ENCODE measurements at regions not wholly inside any gene's neighbourhood (a gene's known extent, or its start where the extent isn't known, plus 50 kb on each side); places are given as distances from the start of the nearest gene placed in this dataset.

DNA sequence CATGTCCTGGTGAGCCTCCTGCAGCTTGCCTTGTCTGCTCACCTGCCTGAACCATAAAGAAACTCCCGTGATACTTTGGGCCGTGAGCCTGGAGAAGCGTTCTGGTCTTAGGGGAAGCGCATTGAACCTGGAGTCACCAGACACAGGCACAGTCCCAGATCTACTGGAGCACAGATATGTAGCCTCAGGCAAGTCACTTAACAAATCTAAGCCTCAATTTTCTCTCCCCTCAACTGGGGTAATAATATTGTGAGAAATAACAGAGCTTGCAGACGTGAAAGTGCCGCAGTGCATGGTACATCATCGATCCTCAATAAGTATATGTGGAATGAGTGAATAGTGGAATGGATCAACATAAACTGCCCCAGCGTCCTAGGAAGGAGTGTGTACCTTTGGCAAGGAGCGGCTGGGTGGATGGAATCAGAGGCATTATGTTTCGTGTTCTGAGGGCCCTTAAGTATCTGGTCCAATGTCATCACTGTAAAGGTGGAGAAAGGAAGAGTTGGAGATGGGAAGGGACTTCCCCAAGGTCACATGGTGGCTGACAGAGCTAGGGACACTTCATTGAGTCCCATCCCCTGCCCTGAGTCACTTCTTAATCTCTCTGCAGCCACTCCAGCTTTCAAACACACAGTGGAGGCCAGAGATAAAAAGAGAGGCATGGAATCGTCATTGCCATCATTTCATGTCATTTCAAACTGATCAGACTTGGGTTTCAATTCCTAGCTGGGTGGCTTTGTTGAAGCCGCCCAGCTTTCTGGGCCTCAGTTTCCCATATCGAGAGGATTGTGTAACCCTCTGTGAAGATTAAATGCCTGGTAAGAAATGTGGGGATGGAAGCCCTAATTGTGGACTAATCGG lies 172.4 kb downstream of the DDX1 start:
- Histone ChIP-seq H3K27ac (no peak overlapping the region), H3K4me3 (no peak overlapping the region), H3K4me1 (no peaks in the 10 kb centered on the region), H3K36me3 (no peaks in the 10 kb centered on the region), H3K9me3 (peaks cover 0 to 4% (median 0%) of the 10 kb centered on the region in 4 donors), H3K27me3 (no peaks in the 10 kb centered on the region)
- intact Hi-C loops (cut with DNase I; ENCODE audit: low total_unique reads): no loop called here
- 84 to 91% (median 88%) methylated on average over 14 of the region's 14 CpGs for WGBS, 5 donors
- no peak for DNase-seq
- TF ChIP-seq EP300 (IDR thresholded peaks at IDR 0.05) (no peak), POLR2A (IDR thresholded peaks at IDR 0.05) (no peak), POLR2AphosphoS5 (IDR thresholded peaks at IDR 0.05) (no peak)
- TF ChIP-seq, protein P1, sequence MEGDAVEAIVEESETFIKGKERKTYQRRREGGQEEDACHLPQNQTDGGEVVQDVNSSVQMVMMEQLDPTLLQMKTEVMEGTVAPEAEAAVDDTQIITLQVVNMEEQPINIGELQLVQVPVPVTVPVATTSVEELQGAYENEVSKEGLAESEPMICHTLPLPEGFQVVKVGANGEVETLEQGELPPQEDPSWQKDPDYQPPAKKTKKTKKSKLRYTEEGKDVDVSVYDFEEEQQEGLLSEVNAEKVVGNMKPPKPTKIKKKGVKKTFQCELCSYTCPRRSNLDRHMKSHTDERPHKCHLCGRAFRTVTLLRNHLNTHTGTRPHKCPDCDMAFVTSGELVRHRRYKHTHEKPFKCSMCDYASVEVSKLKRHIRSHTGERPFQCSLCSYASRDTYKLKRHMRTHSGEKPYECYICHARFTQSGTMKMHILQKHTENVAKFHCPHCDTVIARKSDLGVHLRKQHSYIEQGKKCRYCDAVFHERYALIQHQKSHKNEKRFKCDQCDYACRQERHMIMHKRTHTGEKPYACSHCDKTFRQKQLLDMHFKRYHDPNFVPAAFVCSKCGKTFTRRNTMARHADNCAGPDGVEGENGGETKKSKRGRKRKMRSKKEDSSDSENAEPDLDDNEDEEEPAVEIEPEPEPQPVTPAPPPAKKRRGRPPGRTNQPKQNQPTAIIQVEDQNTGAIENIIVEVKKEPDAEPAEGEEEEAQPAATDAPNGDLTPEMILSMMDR (IDR thresholded peaks at IDR 0.05): no peak

DNA sequence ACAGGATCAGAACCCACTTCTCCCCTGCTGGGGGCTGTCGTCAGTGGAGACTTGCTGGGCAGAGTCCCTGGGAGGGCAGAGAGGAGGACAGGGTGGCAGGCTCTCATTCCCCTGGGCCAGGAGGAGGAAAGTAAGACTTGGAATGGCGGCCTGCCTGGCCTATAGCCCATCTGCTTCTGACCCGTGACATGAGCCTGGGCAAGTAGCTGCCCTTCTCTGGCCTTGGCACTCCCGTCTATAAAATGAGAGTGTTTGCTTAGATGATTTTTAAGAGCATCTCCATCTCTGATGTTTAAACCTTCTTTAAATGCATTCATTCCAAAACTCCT lies 173.0 kb downstream of the DDX1 start:
- WGBS, 5 donors: 81 to 92% (median 88%) methylated on average over 4 of the region's 4 CpGs

DNA sequence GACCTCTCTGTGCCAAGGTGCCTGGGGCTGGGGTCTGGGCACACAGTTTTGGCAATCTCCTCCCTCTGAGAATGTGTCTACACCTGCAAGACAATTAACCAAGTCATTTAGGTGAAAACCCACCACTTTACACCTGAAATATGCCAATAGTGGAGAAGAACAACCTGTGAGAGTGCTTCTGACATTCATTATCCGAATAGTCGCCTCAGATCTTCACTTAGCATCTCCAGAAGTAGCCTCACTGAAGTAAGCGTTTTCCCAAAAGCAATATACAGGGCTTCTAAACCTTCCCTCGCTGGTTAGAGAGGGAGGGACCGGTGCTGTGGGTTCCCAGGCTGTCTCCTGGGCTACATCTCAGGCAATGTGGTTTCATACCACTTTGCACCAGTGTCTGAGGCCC lies 173.5 kb downstream of the DDX1 start:
- H3K27ac ChIP-seq: no peak overlapping the region
- H3K36me3 ChIP-seq: no peaks in the 10 kb centered on the region
- TF ChIP-seq POLR2A (IDR thresholded peaks at IDR 0.05) (no peak), EP300 (IDR thresholded peaks at IDR 0.05) (no peak), POLR2AphosphoS5 (IDR thresholded peaks at IDR 0.05) (no peak)
- TF ChIP-seq, protein P1 (IDR thresholded peaks at IDR 0.05): no peak
- H3K4me1 ChIP-seq: no peaks in the 10 kb centered on the region
- no peak overlapping the region for H3K4me3 ChIP-seq
- WGBS, 5 donors: 87 to 96% (median 90%) methylated on average over 5 of the region's 5 CpGs
- no peak for DNase-seq
- H3K9me3 ChIP-seq: no peaks in the 10 kb centered on the region
- intact Hi-C loops (cut with DNase I; ENCODE audit: low total_unique reads): no loop called here
- H3K27me3 ChIP-seq: no peaks in the 10 kb centered on the region

More for the DNA sequence above, 173.0 kb downstream of the DDX1 start:
- H3K27me3 ChIP-seq: no peaks in the 10 kb centered on the region
- H3K27ac ChIP-seq: no peak overlapping the region
- DNase-seq: no peak
- no peaks in the 10 kb centered on the region for H3K4me1 ChIP-seq
- no peak overlapping the region for H3K4me3 ChIP-seq
- peaks cover 0 to under 1% (median 0%) of the 10 kb centered on the region in 4 donors for H3K9me3 ChIP-seq
- intact Hi-C loops (cut with DNase I; ENCODE audit: low total_unique reads): no loop called here
- TF ChIP-seq EP300 (IDR thresholded peaks at IDR 0.05) (no peak), POLR2AphosphoS5 (IDR thresholded peaks at IDR 0.05) (no peak), POLR2A (IDR thresholded peaks at IDR 0.05) (no peak)
- TF ChIP-seq, protein P1 (IDR thresholded peaks at IDR 0.05): no peak
- H3K36me3 ChIP-seq: no peaks in the 10 kb centered on the region

DNA sequence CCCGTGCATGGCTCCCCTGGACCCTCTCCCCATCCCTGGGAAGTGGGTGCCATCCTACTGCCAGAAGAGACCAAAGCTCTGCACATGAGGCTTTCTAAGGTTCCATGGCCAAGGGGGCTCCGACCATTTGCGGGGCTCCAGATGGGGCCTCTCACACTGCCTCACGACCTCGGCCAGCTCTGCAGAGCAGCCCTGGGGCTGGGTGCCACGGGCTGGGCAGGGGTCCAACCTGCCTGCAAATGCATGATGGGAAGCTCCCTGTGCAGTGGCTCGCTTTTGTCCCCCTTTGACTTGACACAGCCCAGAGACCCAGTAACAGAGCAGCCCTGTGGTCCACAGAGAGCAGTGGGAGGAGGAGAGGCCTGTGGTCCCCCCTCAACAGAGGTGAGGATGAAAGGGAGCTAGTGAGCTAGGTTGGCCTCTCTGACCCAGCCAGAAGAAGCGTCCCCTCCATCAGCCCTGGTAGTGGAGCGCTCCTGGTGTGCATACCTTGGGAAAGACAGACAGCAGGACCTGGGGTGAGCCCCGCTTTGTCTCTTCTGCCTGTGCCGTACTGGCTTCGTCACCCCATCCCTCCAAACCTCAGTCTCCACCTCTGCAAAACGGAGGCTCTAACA lies 174.1 kb downstream of the DDX1 start:
- H3K36me3 ChIP-seq: no peaks in the 10 kb centered on the region
- no peak overlapping the region for H3K4me3 ChIP-seq
- no peaks in the 10 kb centered on the region for H3K4me1 ChIP-seq
- intact Hi-C loops (cut with DNase I; ENCODE audit: low total_unique reads): no loop called here
- H3K27ac ChIP-seq: no peak overlapping the region
- 77 to 82% (median 79%) methylated on average over 12 to 13 of the region's 13 CpGs for WGBS, 5 donors
- H3K9me3 ChIP-seq: no peaks in the 10 kb centered on the region
- TF ChIP-seq EP300 (IDR thresholded peaks at IDR 0.05): no peak
- TF ChIP-seq POLR2AphosphoS5 (IDR thresholded peaks at IDR 0.05): no peak
- TF ChIP-seq POLR2A (IDR thresholded peaks at IDR 0.05): no peak
- TF ChIP-seq, protein P1 (IDR thresholded peaks at IDR 0.05): no peak
- H3K27me3 ChIP-seq: no peaks in the 10 kb centered on the region
- DNase-seq: no peak
